ENCODE measurements at regions not wholly inside any gene's neighbourhood (a gene's known extent, or its start where the extent isn't known, plus 50 kb on each side); places are given as distances from the start of the nearest gene placed in this dataset.

DNA sequence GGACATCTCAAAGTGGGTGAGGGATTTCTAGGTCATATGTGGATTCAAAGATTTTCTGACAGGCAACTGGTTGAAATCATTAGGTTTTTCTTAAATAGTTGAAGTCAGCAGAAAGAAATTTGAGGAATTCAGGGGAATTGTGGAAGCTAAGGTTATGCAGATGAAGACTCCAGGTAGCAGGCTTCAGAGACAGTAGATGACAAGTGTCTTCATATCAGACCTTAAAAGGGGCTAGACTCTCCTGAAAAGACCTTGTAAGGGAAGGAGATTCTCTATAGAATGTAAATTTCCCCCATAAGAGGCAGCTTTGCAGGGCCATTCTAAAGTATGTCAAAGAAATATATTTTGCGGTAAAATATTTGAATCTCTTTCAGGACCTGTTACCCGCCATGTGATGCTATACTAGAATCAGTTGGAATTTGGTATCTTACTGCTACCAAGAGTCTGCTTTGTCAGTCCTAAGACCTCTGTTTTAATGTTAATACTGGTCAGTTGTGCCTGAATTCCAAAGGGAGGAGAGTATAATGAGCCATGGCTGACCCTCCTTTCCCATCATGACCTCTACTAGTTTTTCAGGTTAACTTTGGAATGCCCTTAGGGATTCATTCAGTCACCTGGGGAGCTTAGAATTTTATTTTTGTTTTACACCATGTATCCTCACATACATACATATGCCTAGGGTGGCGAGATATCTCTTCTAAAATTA lies 1115.5 kb upstream of the SLC10A2 start:
- no peak for TF ChIP-seq POLR2AphosphoS5 (IDR thresholded peaks at IDR 0.05)
- no peak for TF ChIP-seq POLR2A (IDR thresholded peaks at IDR 0.05)
- TF ChIP-seq, protein P1, sequence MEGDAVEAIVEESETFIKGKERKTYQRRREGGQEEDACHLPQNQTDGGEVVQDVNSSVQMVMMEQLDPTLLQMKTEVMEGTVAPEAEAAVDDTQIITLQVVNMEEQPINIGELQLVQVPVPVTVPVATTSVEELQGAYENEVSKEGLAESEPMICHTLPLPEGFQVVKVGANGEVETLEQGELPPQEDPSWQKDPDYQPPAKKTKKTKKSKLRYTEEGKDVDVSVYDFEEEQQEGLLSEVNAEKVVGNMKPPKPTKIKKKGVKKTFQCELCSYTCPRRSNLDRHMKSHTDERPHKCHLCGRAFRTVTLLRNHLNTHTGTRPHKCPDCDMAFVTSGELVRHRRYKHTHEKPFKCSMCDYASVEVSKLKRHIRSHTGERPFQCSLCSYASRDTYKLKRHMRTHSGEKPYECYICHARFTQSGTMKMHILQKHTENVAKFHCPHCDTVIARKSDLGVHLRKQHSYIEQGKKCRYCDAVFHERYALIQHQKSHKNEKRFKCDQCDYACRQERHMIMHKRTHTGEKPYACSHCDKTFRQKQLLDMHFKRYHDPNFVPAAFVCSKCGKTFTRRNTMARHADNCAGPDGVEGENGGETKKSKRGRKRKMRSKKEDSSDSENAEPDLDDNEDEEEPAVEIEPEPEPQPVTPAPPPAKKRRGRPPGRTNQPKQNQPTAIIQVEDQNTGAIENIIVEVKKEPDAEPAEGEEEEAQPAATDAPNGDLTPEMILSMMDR (IDR thresholded peaks at IDR 0.05): no peak
